Kidney (tissue), 13 donors: ENCODE measurements at regions not wholly inside any gene's neighbourhood (a gene's known extent, or its start where the extent isn't known, plus 50 kb on each side); places are given as distances from the start of the nearest gene placed in this dataset.
"Not testable (repeated sequence)": the region's sequence is repeated elsewhere in the genome, so short reads cannot be mapped to it uniquely, and the experiment has no call there.

Source experiments
- DNase-seq, 5 donors: peaks; one replicate each; pipeline ENCODE4 v3.0.0-alpha.2; 2013 to 2020
- FAIRE-seq: peaks from 2 replicates; lab custom pipeline; 2012; peaks lifted over from hg19 to GRCh38; lab: Jason Lieb, UNC
- H3K27ac ChIP-seq, 2 donors: one replicate each; pipeline ENCODE4 v1.7.0; 2013; ENCODE audit warnings: low read depth in 2 of 2, low read length in 2 of 2, inconsistent platforms in 1 of 2
- H3K27me3 ChIP-seq: one replicate; pipeline ENCODE4 v1.7.1; 2013; ENCODE audit warnings: low read length, inconsistent platforms; ENCODE audit not compliant: control insufficient read depth, insufficient read depth
- H3K36me3 ChIP-seq, 3 donors: one replicate each; pipeline versions ENCODE4 v1.7.0 to v1.7.1; 2013; ENCODE audit warnings: low read length in 3 of 3, control low read depth in 1 of 3, inconsistent platforms in 1 of 3; ENCODE audit not compliant: insufficient read depth in 3 of 3, control insufficient read depth in 2 of 3
- H3K4me1 ChIP-seq, 3 donors: one replicate each; pipeline versions ENCODE4 v1.7.0 to v1.7.1; 2013; ENCODE audit warnings: low read length in 3 of 3, inconsistent platforms in 1 of 3, low read depth in 1 of 3; ENCODE audit not compliant: control insufficient read depth in 2 of 3, insufficient read depth in 2 of 3
- H3K4me3 ChIP-seq, 3 donors: one replicate each; pipeline versions ENCODE4 v1.7.0 to v1.8.1; 2013; ENCODE audit warnings: low read length in 3 of 3, control low read depth in 1 of 3, inconsistent platforms in 1 of 3
- H3K9ac ChIP-seq, 3 donors: one replicate each; pipeline versions ENCODE4 v1.7.0 to v1.7.1; 2013; ENCODE audit warnings: low read length in 3 of 3, control low read depth in 1 of 3, inconsistent platforms in 1 of 3
- H3K9me3 ChIP-seq, 3 donors: one replicate each; pipeline versions ENCODE4 v1.7.0 to v1.7.1; 2013; ENCODE audit warnings: low read length in 3 of 3, control low read depth in 1 of 3, inconsistent platforms in 1 of 3; ENCODE audit not compliant: control insufficient read depth in 2 of 3, insufficient read depth in 1 of 3
- CTCF ChIP-seq: IDR thresholded peaks from 3 replicates; pipeline ENCODE4 v1.5.1; 2012; ENCODE audit warnings: mild to moderate bottlenecking, moderate library complexity, borderline replicate concordance; ENCODE audit not compliant: insufficient read depth; ENCODE audit errors: extremely low read depth
- intact Hi-C: fragments of 100-400 bp; cut with DNase I; formaldehyde crosslinking; loops from one replicate; pipeline ENCODE4 v1.11.1; 2022
- donor health status: control.
- donor health status: control.
- donor health status: control.
- donor health status: control.
- donor health status: control.
- donor health status: DM: yes; HTN: yes; CAD: no.
- donor health status: Normal renal cell carcinoma (clear cell type).

- no peak for TF ChIP-seq CTCF
- Histone ChIP-seq H3K4me1 (no peaks in the 10 kb centered on the region), H3K36me3 (no peaks in the 10 kb centered on the region), H3K27me3 (no peaks in the 10 kb centered on the region), H3K4me3 (no peak overlapping the region), H3K9ac (no peak overlapping the region), H3K9me3 (no peaks in the 10 kb centered on the region), H3K27ac (no peak overlapping the region)
- no peak for FAIRE-seq
- intact Hi-C loops: no loop called here
- DNase-seq: no peak
Measured at GRCh38 chr10:76769161-76769560, 868.4 kb downstream of the KCNMA1 start.

- no peak for FAIRE-seq
- no peak overlapping the region for H3K27ac ChIP-seq
Measured at GRCh38 chr10:76766682-76767081, 870.9 kb downstream of the KCNMA1 start.

GRCh38 chr10:76764921-76765320, 872.7 kb downstream of the KCNMA1 start:
- FAIRE-seq, H3K27me3 ChIP-seq, H3K9me3 ChIP-seq, H3K36me3 ChIP-seq, H3K4me3 ChIP-seq, H3K4me1 ChIP-seq, DNase-seq, H3K27ac ChIP-seq, H3K9ac ChIP-seq, intact Hi-C loops: not testable (repeated sequence)

More at GRCh38 chr10:76766682-76767081, 870.9 kb downstream of the KCNMA1 start:
- Histone ChIP-seq H3K4me1 (no peaks in the 10 kb centered on the region), H3K27me3 (no peaks in the 10 kb centered on the region), H3K9me3 (no peaks in the 10 kb centered on the region), H3K4me3 (no peak overlapping the region), H3K36me3 (no peaks in the 10 kb centered on the region), H3K9ac (no peak overlapping the region)
- DNase-seq: peak in 1 of 5 donors; percentile 37
- intact Hi-C loops: no loop called here
- TF ChIP-seq CTCF: no peak

- no peak overlapping the region for H3K27ac ChIP-seq
- no peaks in the 10 kb centered on the region for H3K27me3 ChIP-seq
- H3K36me3 ChIP-seq: no peaks in the 10 kb centered on the region
- DNase-seq (no peak), FAIRE-seq (no peak)
- no peak for TF ChIP-seq CTCF
- no peak overlapping the region for H3K4me3 ChIP-seq
- H3K9ac ChIP-seq: no peak overlapping the region
- intact Hi-C loops: no loop called here
- H3K4me1 ChIP-seq: no peaks in the 10 kb centered on the region
- H3K9me3 ChIP-seq: no peaks in the 10 kb centered on the region
Measured at GRCh38 chr10:76764177-76764576, 873.4 kb downstream of the KCNMA1 start.
